D721Med (cell line): ENCODE measurements at regions not wholly inside any gene's neighbourhood (a gene's known extent, or its start where the extent isn't known, plus 50 kb on each side); places are given as distances from the start of the nearest gene placed in this dataset.

ENCODE experiments used
- DNase-seq: peaks from one replicate; pipeline ENCODE4 v3.0.0; 2011; ENCODE audit warnings: low spot score; ENCODE audit not compliant: insufficient read length
- FAIRE-seq: peaks from 2 replicates; lab custom pipeline; 2011; peaks lifted over from hg19 to GRCh38; lab: Jason Lieb, UNC
- CTCF ChIP-seq: IDR thresholded peaks from 2 replicates; pipeline ENCODE4 v1.5.1; 2012; ENCODE audit warnings: mild to moderate bottlenecking, control low read depth; ENCODE audit not compliant: insufficient read depth; ENCODE audit errors: missing control alignments

DNA sequence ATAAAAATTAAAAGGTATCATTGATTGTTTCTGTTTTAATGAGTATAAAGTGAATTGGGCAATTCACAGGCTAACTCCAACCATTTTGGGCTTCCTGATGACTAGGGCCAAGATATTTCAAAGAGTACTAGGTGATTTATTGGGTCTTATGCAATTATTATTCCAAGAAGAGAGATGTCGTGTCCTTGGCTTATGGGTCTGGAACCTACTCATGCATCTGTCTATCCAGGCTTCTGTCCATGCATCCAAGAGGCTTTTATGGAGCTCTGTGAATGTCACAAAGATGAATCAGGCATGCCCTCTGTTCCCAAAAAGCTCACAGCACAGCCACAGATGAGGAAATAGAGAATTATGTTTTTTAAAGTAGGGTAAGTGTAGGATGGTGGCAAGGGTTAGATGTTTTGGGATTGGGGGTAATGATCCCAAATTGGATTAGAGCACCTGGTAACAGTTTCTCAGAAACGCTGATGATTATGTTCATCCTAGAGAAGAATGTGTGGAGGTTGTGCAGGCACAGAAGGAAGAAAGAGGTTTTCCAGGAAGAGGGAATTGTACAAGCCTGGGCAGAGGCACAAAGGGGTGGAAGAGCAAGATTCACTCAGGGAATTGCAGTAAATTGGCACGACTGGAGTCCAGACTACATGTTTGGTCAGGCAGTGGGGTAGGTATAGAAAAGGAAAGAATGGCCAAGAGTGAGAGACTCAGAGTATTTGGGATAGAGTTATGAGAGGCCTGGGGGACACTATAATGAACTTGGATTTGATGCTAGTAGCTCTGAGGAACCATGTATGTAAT lies 83.0 kb upstream of the TNC start:
- DNase-seq, result no peak
- FAIRE-seq, result no peak
- no peak for TF ChIP-seq CTCF

- no peak for TF ChIP-seq CTCF
- DNase-seq, result no peak
- no peak for FAIRE-seq
Observed at GRCh38 chr9:115202181-115202580, 84.2 kb upstream of the TNC start.

DNA sequence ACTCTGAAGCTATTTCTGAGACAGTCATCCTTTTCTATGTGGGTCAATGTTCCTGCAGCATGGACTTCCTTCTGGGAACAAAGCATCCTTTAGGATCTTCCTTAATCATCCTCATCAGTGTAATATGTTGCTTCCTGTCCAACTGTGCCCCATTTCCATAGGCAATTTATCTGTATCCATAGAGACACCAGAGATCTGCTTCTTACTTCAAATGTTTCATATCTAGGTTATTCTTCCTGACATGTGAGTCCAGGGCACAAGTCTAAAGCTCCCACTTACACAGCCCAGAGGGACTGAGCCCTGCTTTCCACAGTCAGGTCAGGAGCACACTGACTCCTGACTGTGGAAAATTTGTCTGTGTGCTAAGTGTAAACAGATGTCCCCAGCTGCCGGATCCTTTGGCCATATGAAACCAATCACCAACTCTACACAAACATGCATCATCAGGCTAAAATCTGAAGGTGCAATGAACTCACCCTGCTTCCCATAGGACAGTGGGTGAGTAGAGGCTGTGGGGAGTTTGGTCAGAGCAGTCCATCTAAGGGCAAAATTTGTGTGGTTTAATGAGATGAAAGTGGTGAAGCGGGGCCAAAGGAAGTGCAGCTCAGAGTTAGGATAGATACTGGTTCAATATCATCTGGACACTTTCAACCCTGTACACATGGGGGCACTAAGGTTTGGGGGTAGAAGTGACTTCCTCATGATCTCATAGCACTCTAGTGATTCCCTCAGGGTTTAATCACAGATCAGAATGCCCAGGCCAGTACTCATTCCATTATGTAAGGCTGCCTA lies 85.2 kb upstream of the TNC start:
- no peak for TF ChIP-seq CTCF
- FAIRE-seq, result no peak
- DNase-seq, result no peak

DNA sequence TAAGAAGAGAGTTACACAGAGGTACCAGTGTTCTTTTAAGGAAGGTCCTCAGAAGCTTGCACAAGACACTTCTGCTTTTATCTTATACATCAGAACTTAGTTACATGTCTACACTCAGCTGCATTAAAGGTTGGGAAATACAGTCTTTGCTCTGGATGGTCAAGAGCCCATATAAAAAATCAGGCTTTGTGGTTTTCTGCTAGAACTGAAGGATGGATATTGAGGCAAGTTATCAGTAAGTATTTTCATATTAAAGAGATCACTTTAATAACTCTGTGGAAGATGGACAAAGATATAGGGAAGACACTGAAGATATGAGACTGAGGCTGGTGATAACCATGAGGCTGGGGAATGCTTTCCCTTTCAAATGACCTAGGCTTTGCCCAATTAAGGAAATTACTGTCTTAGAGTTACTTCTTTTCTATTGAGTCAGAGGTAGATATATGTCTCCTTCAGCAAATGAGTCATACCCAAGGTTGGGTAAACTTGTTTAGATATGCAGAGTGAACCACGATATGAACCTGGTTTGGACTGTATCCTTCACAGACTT lies 87.0 kb upstream of the TNC start:
- no peak for FAIRE-seq
- no peak for TF ChIP-seq CTCF
- no peak for DNase-seq

DNA sequence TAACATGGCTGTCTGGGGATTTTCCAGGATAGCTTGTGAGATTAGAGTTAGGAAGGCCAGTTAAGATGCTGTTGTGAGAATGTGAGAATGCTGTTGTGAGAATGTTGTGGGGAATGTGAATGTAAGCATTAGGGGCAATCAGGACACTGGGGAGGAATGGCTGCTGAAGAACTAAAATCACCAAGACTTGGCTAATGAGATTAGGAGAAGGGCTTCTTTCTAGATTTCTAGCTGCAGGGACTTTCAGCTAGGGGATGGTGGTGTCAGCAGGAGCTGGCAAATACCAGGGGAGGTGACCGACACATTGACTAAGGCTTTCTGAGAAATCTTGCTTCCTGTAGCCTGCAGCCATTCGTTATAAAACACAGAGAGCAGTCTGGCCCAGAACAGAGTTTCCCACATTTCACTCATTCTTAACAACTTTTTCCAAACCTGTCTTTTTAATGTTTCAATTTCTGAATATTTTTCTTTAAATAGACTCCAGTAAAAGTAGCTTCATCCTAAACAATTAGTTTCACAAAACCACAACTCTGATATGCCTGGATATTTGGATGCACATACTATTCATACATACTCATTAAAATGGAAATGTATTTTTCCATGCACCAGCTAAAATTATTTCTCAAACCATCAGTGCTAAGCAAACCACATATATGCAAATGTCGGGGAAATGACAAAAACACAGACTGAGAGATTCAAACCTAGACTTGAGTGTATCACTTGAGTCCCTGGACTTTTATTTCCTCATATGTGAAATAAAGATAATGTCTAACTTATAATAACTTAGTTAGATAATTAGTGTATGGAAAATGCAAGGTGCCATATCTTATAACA lies 89.3 kb upstream of the TNC start:
- FAIRE-seq, result no peak
- no peak for DNase-seq

GRCh38 chr9:115208501-115208900 lies 90.5 kb upstream of the TNC start:
- FAIRE-seq (no peak), DNase-seq (no peak)
- TF ChIP-seq CTCF, result no peak

More for the DNA sequence above, 89.3 kb upstream of the TNC start:
- TF ChIP-seq CTCF, result no peak
